HG03460 (cell line): ENCODE measurements at regions not wholly inside any gene's neighbourhood (a gene's known extent, or its start where the extent isn't known, plus 50 kb on each side); places are given as distances from the start of the nearest gene placed in this dataset.
"Not testable (repeated sequence)": the region's sequence is repeated elsewhere in the genome, so short reads cannot be mapped to it uniquely, and the experiment has no call there.

Source experiments
- ATAC-seq: cut with Tn5 transposase; IDR thresholded peaks from one replicate; pipeline ENCODE4 v1.9.1; 2021; ENCODE audit not compliant: unreplicated experiment

DNA sequence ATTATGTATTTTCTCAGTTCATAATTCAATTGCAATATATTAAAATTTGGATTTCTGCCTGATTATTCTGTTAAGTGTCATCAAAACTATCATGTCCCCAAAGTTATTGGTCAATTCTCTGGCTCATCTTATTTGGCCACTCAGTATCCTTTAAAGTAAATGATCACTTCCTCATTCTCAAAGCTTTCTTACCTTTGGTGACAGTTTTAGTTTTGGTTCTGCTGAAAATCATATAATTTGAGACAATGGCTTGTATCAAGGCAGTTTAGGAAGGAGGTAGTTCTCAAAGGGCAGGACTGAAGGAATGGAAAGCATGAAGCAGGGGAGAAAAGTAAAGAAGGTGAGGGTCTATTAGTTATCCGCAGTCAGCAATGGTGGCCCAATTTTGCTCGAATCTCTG is 1832.1 kb downstream of the ARAP2 start:
- no peak for ATAC-seq

DNA sequence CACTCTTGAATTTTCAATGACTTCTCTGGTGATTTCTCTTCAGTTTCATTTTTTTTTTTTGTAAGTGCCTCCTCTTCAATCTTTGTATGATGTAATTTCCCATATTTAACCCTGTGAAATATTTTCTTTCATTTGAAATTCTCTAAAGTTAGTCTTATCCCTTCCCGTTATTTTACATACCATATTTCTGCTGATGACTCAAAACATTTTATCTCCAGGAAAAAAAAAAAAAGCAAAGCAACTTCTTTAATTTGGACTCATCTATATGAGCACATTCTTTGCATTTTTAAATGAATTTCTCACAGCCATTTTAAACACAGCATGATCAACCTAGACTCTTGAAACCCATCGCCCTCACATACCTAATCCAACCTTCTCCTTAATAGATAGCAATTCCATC is 1831.4 kb downstream of the ARAP2 start:
- no peak for ATAC-seq

DNA sequence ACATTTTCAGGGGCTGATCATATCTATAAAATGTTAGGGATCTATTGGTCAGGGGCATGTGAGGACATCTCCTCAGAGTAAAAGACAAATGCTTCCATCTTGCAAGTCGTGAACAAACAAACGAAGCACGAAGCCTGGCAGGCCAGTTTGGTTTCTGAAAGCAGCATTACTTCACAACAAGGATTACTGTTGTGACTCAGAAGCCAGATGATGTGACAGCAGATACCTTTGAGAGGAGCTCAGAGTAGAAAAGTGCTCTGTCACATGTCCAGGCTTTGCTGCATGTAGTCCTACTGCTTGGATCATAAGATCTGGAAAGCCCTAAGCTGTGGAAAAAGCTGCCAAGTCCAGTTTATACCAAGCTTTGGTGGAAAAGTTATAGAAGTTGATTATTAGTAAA is 1827.2 kb downstream of the ARAP2 start:
- ATAC-seq = no peak

DNA sequence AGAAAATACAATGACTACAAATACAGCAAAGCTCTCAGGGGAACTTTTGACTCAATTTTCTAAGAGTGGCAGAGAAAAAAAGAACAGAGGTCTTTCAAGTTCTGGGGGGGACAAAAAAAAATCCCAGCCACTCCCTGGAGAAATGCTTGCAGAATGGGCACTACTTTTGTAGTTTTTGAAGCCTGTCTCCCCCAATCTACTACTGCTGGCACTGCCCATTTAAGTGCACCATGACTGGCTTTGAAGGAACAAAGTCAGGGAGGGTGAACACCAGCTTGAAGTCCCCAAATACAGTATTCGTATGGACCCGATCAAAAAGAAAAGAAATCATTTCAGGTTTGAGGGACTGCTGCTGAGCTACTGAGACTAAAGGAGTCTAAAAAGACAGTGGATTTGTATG is 1824.4 kb downstream of the ARAP2 start:
- no peak for ATAC-seq

DNA sequence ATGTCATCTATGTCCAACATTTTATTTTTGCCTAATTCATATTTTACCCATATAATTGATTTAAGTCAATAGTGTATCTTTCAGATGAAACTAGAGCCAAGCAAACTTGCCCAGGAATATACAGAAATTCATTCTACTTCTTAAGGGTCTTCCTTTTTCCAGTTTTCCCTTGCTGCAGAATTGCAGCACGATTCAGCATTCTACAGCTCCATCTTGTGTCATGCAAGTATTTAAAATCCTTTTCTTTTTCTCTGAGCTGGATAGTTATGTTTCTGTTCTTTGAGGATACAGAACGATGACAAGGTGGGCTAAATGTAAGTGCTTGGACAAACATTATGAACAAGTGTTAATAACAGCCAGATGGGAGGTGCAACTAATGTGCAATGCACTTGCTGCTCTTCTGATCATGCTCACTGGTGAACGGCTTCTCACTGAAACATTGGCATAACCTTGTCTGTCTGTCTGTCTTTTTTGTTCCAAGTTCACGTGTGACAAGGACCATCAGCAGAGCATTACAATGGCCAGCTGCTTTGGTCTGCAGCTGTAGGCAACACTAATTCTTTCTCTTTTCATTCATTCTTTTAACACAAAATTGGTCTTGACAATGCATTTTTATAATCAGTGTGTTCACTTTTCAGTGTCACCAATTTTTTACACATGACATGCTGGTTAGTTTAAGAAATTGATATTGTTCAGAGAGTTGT is 1821.7 kb downstream of the ARAP2 start:
- ATAC-seq = no peak

DNA sequence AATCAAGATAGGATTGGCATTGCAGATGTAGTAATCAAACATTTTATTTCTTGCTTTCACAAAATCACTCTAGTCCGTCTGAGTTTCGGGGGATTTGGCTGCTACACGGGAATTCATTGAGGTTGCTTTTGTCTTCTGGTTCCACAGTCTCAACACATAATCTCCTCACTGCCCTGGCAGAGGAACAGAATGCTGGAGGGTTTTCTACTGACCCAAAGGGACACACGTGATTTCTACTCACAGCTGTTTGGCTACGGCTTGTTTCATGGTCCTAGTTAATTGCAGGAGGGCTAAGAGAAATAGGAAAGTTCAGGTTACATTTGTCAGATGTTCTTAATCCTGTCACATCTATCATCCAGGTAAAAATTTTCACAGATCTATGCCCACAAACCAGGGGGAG is 1811.6 kb downstream of the ARAP2 start:
- no peak for ATAC-seq

DNA sequence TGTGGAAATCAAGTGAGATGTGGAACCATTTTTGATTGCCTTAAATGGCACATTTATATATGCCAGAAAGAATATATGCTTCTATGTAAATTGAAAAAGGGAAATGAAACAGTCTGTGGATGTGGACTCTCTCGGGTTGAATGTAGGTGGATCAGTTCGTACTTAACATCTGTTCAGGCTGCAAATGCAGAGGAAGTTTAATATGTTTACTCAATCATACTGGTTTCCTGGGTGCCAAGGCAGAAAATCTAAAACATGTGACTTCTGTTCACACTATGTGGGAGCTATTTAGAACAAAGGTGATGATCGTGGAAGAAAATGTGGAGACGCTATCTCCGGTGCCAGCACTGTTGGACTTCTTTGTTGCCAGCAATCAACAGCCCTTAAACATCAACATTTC is 1809.9 kb downstream of the ARAP2 start:
- ATAC-seq = not testable (repeated sequence)

DNA sequence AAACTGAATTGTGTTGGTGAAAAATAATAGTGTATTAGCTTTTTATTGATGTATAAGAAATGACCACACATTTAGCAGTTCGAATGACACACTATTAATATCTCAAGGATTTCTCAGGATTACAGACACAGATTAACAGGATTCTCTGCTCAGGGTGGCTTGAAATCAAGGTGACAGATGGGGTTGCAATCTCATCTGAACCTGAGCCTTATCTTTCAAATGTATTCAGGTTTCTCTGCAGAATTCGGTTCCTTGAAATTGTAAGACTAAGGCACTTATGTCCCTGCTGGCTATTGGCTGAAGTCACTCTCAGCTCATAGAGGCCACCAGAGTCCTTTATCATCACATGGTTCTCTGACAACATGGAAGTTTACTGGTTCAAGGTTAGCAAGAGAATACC is 1780.1 kb downstream of the ARAP2 start:
- no peak for ATAC-seq

DNA sequence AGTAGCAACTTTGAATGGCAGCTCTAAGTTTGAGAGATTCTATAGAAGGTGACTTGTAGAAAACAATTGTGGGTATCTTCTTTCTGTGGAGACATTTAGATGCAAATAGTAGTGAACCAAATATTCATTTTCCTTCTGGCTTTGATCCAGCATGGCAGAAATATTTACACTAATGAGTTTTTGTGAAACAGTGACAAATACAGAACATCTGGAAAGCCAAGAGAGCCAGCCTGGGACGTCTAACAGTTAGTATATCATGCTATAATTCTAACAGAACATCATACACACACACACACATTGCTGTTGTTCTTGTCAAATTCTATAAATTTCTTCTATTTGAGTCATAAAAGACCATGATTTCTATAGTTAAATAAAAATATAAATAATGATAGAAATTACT is 1777.9 kb downstream of the ARAP2 start:
- no peak for ATAC-seq

DNA sequence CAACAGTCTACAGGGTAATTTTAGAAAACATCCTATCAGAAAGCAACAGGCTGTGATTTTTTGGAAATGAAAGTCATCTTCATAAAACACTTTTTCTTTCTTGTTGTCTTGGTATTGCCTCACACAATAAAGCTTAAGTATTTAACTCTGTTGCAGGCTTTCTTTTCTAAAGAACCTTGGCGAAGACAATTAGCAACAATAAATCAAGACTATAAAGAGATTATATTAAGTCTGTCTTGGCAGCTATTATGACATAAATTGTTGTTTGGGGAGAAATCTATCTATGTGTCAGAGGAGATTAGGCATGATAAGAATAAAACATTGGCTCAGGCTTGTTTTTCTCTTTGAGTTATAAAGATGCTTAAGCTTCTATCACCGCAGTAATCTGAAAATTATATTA is 1774.8 kb downstream of the ARAP2 start:
- ATAC-seq = no peak

DNA sequence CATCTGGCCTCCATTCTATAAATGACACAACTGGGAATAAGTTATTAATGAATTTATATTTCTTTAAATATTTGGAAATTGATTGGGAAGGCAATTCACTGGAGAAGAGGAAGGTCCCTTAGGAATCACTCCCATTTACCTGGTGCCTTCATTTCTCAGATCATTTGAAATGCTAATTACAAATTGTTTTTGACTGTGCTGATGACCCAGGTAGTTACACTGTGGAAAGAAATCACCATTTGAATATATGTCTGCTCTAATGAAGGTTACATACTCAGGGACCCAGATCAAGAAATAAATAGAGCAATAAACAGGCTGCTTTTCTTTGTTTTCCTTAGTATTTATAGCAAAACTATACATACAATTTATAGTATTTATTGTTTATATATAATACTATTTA is 1759.1 kb downstream of the ARAP2 start:
- ATAC-seq = no peak

DNA sequence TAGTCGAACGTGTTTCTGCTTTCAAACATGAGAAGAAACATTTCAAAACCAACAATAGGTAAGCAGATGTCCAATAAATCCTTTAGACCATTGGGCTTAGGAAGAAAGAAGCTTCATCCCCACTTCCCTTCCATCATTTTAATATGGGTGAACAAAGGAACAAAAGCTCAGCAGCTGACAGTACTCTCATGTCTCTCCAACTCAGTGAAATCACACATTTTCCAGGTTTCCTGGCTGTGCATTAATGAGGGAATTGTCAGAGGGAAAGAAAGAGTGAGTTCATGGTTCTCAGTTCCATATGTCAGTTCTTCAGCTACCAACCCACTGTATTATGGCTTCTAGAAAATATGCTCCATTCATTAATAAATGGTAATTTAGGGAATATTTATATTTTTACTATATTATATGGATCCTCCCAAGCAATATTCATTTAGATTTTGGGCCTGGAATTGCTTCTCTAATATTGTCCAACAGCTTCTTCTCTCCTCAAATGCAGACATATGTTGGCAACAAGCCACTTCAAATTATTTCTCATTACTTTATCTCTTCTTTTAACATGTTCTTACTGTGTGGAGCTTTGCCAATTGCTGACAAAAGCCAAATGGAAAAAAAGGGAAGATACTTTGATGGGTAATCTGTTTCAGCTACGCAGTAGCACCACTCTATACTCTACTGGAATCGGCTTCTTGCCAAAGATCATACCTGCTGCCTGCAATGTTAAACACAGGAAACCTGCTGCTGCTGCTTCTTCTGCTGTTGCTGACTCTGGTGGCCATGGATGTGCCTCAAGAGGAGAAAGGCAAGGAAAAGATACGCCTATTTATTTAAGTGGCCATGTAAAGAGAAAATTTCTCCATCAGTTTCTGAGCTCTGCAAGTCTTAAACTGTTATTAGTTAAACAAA is 1757.6 kb downstream of the ARAP2 start:
- no peak for ATAC-seq

DNA sequence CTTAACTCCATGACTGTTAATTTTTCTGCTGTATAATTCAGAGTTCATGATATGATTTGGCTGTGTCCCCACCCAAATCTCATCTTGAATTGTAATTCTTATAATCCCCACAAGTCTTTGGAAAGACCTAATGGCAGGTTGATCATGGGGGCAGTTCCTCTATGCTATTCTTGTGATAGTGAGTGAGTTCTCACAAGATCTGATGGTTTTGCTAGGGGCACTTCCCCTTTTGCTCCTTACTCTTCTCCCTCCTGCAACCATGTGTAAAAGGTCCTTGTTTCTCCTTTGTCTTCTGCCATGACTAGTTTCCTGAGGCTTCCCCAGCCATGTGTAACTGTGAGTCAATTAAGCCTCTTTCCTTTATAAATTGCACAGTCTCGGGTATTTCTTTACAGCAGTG is 1751.9 kb downstream of the ARAP2 start:
- ATAC-seq = no peak

DNA sequence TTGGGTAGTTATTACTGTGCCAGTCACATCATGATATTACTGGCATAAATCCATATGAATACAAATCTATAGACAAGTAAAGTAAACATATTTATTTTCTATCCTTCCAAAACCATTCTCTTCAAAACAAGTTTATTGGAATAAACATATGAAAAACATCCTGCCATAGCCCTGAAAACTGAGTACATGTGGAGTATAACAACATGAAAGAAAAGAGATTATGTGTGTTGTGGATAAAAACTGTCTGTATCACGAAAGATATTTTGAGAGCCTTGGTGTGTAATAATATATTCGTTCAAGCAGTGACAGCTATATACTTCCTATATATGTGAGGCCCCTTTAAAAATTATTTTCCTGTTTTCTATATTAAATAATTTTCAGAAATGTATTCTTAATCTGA is 1742.2 kb downstream of the ARAP2 start:
- ATAC-seq = no peak

DNA sequence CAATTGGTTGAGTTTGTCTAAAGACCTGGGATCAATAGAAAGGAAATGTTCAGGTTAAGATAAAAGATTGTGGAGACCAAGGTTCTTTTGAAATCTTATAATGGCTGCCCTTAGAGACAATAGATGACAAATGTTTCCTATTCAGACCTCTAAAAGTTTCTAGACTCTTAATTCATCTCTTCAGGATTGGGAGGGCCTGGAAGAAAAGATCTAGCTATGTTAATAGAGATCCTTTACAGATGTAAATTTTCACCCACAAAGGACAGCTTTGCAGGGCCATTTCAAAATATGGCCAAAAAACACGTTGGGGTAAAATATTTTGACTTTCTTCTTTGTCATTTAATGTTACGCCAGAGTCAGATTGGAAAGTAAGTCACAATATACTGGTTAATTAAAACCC is 1739.6 kb downstream of the ARAP2 start:
- not testable (repeated sequence) for ATAC-seq

DNA sequence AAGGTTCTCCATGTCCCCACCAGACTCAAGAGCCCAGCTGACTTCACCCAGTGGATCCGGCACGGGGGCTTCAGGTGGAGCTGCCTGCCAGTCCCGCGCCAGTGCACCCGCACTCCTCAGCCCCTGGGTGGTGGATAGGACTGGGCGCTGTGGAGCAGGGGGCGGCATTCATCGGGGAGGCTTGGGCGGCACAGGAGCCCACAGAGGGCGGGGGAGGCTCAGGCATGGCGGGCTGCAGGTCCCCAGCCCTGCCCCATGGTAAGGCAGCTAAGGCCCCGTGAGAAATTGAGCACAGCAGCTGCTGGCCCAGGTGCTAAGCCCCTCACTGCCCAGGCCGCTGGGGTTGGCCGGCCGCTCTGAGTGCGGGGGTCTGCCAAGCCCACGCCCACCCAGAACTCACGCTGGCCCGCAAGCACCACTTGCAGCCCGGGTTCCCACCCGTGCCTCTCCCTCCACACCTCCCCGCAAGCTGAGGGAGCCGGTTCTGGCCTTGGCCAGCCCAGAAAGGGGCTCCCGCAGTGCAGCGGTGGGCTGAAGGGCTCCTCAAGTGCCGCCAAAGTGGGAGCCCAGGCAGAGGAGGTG is 1737.7 kb downstream of the ARAP2 start:
- not testable (repeated sequence) for ATAC-seq

DNA sequence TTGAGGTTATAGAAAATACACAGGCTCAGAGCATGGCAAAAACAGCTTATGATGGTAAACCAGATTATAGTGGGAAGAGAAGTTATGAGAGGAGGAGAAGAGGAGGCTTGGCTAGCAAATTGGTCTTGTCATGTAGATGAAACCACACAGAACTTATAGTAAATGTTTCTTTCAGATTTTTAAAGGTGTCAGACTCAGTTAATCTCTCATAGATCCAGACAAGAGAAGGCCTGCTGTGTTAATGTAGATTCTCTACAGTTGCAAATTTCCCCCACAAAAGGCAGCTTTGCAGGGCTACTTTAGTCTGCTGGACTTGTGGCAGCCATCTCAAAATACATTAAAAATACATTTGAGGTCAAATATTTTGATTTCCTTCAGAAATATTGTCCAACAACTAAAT is 1731.7 kb downstream of the ARAP2 start:
- no peak for ATAC-seq

DNA sequence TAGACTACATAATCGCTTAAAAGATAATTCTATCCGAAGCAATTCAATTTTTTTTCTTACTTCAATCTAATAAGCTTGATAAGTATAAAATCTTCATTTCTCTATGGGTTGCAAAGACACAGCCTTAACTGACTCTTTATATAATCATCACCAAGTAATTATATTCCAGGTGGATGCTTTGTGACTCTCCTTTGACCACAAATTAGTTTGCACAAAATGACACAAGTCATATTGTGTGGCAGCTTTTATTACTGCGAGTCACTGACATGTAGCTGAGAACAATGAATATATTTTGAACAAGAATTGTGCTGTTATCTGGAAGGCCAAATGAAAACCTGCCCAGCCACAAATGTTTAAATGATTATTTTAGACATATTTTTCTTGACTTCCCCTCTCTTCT is 1727.8 kb downstream of the ARAP2 start:
- ATAC-seq = no peak

DNA sequence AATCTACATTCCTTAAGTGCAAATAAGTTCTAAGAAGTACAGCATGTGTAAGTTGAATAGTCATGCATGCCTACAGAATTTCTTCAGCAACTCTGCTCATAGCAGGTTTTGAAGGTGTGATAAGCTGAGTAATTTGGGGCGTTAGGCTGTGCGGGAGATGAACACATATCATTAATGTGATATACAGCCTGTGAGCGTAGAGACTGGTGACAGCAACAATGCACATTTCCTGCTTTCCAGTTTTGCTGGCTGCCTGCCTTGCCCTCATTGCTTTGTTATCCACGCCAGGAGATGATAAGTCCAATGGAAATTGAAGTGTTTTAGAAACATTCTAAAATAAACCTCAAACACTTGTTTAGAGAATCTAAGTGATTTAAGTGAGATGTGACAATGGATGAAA is 1709.4 kb downstream of the ARAP2 start:
- ATAC-seq = no peak

DNA sequence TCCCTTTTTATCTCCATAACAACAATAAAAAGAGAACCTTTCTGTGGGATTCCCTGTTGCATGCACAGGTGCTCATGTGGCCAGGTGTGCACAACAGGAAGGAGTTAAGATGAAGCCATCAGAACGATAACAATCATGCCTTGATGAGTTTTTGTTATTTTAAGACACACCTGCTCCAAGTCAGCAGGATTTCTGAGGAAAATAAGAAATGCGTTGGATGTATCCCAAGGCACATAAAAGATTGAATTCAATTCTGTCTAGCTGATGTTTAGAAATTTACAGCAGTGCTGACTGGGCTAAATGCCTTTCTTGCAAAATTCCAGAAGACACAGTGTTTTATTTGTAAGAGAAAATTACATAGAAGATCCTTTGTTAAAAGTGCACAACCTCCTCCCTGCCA is 1678.2 kb downstream of the ARAP2 start:
- no peak for ATAC-seq

DNA sequence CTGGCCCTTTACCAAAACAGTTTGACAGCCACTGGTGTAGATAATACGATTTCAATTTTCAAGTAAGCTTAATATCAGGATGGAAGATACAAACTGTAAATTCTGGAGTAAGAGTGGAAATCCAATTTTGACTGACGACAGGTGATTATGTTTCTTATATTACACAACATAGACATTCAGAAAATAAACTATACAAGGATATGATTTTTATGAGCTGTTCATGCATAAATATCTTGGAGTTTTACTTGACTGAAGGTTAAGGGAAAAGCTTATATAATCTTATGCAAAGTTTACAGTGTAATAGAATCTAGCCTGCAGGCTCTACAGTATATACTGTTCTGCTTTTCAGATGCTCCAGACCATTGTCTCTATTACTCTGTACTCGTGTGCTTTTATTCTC is 1672.3 kb downstream of the ARAP2 start:
- no peak for ATAC-seq

DNA sequence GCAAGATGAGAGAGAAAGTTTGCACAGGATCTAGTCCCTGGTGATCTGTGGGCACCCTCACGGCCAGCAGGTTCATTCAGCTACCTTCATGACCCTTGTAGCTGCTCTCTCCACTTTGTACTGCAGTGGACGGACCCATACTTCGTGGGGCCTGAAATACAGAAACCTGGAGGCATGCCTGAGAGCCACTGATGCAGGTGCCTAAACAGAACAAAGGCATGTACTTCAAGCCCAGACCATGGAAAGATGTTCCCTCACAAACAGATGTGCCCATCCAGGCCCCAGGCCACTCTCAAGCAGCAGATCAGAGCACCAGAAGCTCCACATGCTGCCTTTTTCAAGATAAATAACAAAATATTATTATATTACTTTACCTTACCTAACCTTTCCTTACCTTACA is 1629.0 kb downstream of the ARAP2 start:
- no peak for ATAC-seq
